Transverse colon (tissue), 4 donors: ENCODE measurements at regions not wholly inside any gene's neighbourhood (a gene's known extent, or its start where the extent isn't known, plus 50 kb on each side); places are given as distances from the start of the nearest gene placed in this dataset.

ENCODE experiments used
- EP300 ChIP-seq: sonication (generic); formaldehyde crosslinking; IDR thresholded peaks from one replicate; pipeline ENCODE4 v1.6.1; 2017; ENCODE audit warnings: antibody characterized with exemption, low read depth
- POLR2A ChIP-seq: fragments of 450-650 bp; IDR thresholded peaks from one replicate; pipeline ENCODE4 v1.6.1; 2016; ENCODE audit warnings: antibody characterized with exemption, mild to moderate bottlenecking, moderate library complexity
- POLR2AphosphoS5 ChIP-seq, 3 donors: sonication (generic); formaldehyde crosslinking; IDR thresholded peaks; one replicate each; pipeline ENCODE4 v1.6.1; 2016; ENCODE audit warnings: antibody characterized with exemption in 3 of 3
- TF ChIP-seq, protein P1 (sequence below), 5 experiments: fragments of 200-600 bp in 3 of 5; fragments of 450-650 bp in 2 of 5; sonication (generic) in 3 of 5; IDR thresholded peaks; 1 replicate in 2 of 5; 2 replicates in 3 of 5; pipeline ENCODE4 v1.5.1; 2016 to 2017; ENCODE audit warnings: antibody characterized with exemption in 5 of 5, inconsistent platforms in 3 of 5, mild to moderate bottlenecking in 2 of 5, moderate library complexity in 1 of 5

DNA sequence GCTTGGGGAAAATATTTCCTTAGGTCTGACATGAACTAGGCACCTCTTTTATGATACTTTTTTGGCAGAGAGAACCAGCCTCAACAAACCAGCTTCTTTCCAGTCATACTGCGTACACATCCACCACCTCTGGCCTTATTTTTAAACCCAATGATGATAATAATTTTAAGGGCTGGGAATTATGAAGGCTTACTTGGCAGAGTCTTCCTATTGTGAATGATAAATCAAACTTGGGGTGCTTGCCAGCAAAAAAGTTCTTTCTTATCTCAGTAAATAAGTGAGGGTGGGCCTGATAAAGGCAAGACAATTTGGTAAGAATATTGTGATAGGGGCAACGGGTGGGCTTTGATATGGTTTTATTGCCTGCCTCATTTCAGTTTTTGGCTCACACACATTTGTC is 1230.2 kb upstream of the ZEB2 start:
- TF ChIP-seq, protein P1, sequence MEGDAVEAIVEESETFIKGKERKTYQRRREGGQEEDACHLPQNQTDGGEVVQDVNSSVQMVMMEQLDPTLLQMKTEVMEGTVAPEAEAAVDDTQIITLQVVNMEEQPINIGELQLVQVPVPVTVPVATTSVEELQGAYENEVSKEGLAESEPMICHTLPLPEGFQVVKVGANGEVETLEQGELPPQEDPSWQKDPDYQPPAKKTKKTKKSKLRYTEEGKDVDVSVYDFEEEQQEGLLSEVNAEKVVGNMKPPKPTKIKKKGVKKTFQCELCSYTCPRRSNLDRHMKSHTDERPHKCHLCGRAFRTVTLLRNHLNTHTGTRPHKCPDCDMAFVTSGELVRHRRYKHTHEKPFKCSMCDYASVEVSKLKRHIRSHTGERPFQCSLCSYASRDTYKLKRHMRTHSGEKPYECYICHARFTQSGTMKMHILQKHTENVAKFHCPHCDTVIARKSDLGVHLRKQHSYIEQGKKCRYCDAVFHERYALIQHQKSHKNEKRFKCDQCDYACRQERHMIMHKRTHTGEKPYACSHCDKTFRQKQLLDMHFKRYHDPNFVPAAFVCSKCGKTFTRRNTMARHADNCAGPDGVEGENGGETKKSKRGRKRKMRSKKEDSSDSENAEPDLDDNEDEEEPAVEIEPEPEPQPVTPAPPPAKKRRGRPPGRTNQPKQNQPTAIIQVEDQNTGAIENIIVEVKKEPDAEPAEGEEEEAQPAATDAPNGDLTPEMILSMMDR (IDR thresholded peaks at IDR 0.05), result no peak
- TF ChIP-seq POLR2AphosphoS5 (IDR thresholded peaks at IDR 0.05), result no peak
- TF ChIP-seq POLR2A, result no peak
- TF ChIP-seq EP300, result no peak
